CD4-positive, alpha-beta T cell treated with Interleukin-21 for 1 hour (primary cell): ENCODE measurements at regions not wholly inside any gene's neighbourhood (a gene's known extent, or its start where the extent isn't known, plus 50 kb on each side); places are given as distances from the start of the nearest gene placed in this dataset.
"Not testable (repeated sequence)": the region's sequence is repeated elsewhere in the genome, so short reads cannot be mapped to it uniquely, and the experiment has no call there.

ENCODE experiments used
- DNase-seq: peaks from one replicate; pipeline ENCODE4 v3.0.0-alpha.2; 2020

DNA sequence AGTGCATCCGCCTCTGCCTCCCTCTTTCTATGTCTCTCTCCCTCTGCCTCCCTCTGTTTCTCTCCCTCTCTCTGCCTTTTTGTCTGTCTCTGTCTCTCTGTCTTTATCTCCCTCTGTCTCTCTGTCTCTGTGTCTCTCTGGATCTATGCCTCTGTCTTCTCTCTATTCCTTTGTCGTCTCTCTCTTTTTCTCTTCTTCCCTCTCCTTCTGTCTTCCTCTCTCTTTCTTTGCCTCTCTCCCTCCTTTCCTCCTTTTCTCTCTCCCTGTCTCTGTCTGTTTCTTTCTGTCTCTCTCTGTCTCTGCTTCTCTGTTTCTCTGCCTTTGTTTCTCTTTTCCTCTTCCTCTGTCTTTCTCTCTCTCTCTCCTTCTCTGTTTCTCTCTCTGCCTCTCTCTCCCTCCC, 678.8 kb upstream of the NRP1 start:
- no peak for DNase-seq

DNA sequence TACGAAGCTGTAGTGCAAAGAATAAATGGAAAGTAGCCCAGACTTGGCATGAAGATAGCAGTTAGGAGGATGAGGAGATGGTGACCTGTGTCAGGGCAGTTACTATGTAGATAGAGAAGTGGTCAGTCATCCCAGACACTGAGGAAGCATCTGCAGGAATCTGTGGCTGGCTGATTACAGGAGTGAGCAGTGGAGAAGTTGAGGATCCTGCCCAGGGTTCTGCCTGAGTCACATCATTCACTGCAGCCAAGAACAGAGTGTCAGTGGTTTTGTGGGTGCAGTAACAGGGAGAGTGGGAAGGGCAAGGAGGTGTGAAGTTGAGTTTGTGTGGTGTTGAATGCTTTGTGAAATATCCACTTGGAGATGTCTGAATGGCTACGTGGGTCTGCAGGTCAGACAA, 676.4 kb upstream of the NRP1 start:
- no peak for DNase-seq

DNA sequence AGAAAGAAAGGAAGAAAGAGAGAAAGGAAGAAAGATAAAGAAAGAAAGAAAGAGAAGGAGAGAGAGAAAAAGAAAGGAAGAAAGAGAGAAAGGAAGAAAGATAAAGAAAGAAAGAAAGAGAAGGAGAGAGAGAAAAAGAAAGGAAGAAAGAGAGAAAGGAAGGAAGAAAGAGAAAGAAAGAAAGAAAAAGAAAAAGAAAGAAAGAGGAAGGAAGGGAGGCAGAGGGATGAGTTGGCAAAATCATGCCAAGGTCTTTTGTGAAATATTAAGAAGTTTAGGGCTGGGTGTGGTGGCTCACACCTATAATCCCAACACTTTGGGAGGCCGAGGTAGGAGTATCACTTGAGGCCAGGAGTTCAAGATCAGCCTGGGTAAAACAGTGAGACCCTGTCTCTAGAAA, 675.8 kb upstream of the NRP1 start:
- DNase-seq: not testable (repeated sequence)

DNA sequence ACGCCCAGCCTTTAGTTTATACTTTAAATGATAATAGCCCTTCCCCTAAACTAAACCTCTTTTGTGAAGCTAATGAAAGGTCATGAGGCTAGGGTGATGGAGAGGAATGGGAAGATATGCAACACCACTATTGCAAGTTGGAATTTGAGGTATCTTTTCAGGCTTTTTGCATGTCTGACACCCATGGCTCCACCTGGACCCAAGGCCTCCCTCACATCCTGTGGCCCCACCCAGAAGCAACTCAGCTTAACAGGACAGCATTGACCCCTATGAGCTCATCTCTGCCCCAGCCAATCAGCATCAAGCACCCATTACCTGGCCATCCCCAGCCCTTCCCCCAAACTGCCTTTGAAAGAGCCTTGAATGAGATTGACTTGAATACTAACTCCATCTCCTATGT, 674.2 kb upstream of the NRP1 start:
- no peak for DNase-seq

DNA sequence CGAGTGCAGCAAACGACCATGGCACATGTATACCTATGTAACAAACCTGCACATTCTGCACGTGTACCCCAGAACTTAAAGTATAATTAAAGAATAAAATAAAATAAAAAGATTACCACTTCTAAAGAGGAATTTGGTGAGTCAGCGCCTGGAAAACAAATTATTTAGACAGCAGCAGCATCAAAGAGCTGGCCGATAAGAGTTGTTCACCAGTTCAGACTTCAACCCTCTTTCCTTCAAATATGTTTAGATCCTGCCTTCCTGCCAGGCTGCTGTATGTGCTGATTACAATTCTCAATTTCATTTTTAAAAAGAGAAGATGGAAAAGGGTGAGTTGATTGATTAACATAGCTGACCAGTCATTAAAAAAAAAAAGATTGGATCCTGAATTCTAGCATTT, 672.0 kb upstream of the NRP1 start:
- DNase-seq: no peak

DNA sequence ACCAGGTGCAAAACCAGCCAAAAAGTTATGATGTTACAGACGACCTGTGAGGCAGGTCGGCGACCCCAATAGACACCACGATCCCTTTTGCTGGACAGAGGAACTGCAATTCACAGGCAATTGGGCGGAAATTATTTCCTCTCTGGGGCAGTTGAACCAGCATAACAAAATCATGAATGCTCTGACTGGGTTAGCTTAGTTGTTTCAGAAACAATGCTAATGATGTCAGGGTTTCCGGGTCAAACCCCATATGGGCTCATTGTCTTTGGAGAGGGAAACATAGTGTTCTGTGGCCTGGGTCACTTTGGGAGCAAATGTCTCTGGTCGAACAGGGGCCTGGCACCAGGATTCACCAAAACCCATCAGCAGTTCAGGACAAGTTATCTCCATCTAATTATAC, 669.1 kb upstream of the NRP1 start:
- no peak for DNase-seq

DNA sequence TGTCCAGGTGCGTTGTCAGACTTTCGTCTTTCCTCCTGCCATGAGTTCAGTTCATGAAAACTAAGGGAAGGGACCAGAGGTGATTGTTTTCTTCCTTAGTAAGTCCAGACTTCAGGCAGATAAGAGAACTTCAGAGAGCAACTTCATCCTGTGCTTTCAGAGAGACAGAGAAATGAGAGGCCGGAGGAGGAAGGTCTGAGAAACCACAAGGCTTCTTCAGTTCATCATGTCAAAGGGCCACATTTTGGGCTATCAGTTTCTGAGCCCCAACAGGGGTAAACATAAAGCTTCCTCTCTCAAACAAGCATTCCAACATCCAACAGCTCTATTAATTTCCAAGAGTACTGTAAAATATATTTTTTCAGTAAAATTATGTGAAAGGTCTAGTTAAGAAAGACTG, 668.4 kb upstream of the NRP1 start:
- no peak for DNase-seq

DNA sequence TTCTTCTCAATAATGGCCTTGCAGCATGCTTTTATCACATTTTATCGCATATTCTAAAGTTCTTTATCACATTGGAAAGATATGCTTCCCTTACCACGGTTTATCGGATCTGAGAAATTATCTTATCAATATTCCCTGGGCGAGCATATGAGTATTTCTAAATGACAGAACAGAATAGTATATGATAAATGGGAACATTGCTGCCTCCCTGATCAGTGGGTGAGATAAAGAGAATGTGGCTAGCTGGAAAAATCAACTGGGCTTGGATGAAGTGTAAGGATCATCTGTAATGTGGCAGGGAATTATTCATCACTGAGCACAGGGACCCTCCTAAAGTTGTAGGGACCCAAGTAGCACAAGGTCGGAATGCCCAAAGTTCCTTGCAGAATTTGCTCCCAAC, 667.4 kb upstream of the NRP1 start:
- DNase-seq: no peak

DNA sequence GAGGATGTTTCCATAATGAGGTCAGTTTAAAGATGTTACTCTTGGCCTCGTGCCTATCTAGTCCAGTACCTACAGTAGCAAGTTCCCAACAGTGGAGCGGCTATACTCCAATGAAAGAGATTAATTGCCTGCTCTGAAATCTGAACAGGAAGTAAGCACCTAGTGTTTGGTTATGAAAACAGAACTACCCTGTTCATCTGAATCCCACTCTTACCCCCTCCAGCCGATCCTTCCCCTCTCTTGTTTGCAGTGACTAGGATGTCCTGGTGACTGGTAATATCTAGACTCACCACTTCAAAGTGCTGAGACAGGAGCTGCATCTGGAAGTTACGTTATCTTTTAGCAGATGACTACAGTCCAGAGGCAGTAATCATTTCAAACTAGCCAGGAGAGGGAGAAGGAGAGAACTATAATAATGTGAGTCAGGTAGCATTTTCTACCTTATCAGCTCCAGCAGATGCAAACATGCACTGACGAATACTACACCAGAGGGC, 666.7 kb upstream of the NRP1 start:
- DNase-seq: no peak

DNA sequence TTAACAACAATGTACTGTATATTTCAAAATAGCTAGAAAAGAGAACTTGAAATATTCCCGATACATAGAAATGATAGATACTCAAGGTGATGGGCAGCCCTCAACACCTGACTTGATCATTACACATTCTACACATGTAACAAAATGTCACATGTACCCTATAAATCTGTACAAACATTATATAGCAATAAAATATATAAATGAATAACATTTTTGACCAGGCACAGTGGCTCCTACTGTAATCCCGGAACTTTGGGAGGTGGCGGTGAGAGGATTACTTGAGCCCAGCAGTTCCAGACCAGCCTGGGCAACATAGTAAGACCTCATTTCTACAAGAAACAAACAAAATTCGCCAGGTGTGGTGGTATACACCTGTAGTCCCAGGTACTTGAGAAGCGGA, 659.5 kb upstream of the NRP1 start:
- no peak for DNase-seq

DNA sequence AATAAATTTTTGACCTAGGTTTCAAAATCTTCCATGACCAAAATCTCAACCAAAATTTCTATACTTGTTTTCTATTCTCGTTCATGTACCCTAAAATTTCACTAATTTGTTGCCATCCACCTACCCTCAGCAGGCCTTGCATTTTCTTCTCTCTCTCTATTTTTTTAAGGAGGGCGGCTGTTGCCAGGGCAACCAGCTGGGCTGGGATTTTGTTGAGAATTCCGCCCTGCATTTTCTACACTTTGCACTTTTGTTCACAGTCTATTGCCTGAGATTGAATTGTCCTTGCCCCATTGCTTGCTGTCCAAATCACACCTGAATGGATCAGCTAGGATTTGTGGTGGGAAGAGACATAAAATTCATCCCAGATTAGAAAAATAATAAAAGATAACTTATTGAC, 657.5 kb upstream of the NRP1 start:
- no peak for DNase-seq

DNA sequence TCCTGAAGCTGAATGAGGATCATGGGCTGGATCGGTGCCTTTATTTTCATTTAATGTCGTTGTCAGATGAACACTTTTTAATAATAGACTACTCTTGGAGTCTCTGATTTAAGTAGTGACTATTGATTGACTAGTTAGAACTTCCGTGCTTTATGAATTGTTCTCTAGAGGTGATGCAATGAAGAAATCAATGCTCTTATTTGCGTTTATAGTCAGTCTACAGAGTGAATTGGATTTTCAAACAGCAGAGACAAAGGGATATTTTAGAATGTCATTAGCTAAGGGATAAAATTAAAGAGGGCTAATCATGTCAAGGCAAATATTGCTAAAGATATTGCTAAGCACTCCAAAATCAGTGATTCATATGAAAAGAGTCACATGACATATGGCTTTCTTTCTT, 652.0 kb upstream of the NRP1 start:
- no peak for DNase-seq

DNA sequence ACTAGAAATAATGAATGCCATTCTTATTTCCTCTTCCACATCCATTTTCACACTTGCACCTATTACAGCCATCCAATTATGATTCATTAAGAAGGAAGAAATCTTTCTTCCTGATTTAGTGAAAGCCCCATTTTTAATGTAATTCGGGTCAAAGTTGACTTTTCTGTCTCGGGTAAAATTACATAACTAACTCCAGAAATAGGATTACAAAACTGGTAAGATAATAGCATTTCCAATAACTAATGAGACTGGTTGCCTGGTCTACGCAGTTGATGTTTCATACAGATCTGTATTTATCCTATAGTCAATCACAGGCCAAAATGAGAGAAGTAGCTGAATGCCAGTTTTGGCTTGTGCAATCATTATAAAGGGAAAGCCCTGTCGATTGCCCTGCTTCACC, 651.5 kb upstream of the NRP1 start:
- DNase-seq: no peak

DNA sequence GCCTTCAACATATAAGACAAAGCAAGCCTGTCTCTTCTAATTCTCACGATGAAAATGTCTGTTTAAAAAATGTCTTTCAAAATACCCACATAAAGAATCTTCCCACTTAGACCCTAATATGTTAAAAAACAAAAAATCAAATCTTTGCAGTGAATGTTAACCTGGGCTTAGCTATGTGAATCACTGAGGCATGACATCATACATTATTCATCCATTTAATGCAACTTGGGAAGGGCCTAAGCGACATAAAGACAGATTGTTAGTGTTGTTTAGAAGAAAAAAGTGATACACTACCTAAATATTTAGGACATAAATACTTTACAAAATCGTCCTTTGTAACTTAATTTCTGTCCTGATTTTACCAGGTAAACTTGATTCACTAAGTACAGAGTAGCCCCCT, 648.5 kb upstream of the NRP1 start:
- DNase-seq: no peak

DNA sequence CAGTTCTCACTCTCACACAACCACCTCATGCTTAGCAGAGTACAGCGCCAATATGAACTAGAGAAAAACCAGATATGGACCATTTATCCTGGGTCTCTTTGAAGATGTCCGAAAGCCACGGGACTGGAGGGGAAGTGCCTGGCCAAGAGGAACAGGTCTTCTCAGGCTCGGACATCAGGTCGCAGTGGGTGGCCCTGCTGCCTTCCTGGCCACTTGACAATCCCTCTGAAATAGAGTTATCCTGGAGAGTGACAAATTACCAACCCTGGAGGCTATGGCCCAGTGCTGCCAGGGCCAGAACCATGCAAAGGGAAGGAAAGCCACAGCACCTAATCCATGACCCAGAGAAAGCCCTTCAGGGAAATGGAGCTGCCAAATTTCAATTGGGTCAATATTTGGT, 646.8 kb upstream of the NRP1 start:
- DNase-seq: no peak

DNA sequence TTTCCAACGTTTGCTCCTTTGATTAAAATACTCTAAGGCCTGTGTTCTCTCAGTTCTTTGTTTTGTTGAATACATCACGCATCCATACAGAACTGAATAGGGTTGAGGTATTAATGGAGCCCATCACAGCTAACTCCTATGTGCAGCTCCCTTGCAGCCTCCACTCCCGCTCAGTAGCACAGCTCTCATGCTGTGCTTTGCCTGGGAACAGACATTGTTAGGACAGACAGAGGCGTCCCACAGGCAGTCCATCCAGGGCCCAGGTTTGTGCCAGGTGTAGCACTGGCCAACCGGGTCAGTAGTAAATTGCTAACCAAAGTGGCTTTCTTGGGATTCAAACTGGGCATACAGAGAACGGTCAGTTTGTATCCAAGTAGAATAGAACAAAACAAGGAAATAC, 644.7 kb upstream of the NRP1 start:
- no peak for DNase-seq

DNA sequence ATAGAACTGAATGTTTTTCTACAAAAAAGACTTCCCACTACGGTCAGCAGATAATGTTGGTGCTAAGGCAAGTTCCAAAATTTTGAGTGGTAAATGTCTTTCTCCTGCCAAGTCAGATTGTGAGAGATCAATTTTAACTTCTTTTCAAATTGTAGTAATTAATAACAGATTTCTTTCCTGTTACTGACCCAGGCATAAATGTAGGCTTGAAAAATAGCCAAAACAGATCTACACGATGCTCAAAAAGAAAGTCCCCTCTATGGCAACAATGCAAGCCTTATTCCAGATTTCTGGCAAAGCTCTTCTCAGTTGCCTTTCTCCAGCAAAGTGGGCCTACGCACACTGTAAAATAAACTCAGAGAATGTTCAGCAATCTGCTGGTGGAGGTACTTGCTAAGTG, 641.0 kb upstream of the NRP1 start:
- DNase-seq: no peak

DNA sequence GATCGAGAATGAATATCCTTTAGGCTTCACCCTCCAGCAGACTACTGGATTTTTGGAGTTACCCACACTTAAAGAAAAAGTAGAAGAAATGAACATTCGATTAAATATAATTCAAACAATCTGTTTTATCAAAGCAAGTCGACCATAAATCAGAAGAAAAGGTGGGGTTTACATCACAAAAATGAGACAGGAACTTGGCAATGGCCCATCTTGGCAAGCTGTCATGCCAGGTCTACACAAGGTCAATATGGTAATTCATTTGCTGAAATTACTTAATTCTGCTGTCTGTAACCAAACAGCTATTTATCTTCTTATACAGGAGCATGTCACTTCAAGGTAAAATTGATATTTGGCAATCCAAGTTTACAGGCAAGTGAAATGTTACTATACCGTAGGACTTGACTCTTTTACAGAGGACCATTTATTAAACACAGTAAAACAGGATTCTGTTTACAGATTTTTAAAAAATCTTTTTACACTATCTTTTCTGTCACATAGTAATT, 640.6 kb upstream of the NRP1 start:
- DNase-seq: no peak

DNA sequence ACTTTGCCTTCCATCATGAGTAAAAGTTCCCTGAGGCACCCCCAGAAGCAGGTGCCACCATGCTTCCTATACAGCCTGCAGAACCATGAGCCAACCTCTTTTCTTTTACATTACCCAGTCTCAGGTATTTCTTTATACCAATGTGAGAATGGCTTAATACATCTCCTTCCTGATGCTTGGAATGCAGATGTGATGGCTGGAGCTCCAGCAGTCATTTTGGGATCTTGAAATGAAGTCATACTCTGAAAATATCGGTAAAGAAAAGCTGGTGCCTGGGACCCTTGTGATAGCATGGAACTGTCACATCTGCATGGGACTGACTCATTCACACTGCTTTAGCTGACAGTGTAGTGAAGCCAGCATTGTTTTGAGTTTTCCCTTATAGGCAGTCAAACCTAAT, 634.5 kb upstream of the NRP1 start:
- no peak for DNase-seq

DNA sequence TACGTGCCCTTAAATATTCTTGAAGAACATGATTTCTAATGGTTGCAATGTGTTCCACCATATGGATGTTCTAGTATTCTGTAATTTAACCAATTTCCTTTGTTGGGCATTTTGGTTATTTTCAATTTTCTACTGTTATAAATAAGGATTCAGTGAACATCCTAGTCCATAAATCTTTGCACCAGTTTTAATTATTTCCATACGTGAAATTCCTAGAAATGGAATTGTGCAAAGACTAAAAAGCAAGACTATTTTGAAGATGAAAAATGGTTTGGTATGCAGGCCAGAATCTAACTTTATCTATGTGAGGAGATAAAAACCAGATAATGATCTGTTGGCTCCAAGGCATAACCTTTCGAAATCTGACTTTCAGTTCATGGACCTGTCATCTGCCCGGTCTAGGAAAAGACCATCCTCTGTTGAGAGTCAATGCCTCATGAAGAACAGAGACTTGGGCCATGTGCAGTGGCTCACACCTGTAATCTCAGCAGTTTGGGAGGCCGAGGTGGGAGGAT, 633.2 kb upstream of the NRP1 start:
- no peak for DNase-seq

DNA sequence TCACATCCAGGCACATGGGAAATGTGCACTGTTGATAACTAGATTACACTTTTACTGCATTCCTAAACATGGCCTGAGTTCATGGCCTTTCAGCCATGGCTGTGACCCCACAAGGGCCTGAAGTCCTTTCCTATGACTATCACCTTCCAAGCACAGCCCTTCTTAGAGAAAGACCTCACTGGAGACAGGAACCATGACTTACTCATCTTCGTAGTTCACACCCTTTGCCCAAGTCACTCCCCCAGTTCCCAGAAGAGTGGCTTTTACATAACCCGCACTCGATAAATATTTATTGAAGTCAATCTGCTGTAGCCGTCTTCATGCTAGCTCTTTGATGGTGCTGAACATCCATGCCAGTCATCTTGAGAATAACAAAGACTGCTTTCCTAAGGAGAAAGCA, 632.5 kb upstream of the NRP1 start:
- DNase-seq: no peak

DNA sequence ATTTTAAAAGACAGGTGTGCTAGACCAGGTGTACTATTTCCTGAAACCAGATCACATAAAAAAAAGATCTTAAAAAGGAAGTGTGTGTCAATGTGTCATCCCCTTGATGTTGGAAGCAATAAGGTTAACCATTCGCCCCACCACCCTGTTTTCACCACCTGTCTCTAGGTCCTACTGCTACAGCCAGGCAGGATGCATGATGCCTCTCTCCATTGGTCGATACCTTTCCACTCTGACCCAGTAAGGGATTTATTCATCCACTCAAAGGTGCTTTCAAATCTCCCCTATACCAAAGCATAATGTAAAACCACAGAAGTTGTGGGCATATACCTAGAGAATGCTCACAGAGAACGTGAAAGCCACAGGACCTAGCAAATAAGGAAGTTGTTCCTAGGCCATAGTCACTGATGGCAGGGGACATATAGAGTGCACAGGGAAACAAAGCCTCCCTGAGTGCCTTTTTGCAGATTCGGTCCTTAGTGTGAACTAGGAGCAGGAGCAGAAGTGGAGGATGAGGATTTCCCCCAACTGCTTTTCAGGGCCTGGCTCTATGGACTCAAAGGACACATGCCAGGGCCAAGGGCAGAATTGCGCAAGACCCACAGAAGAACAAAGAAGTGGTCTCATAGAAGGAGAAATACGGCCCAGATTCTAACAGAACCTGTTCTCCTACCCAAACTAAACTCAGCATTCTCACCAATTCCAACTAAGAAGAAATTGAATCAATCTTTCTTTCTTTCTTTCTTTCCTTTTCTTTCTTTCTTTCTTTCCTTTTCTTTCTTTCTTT, 631.5 kb upstream of the NRP1 start:
- no peak for DNase-seq

DNA sequence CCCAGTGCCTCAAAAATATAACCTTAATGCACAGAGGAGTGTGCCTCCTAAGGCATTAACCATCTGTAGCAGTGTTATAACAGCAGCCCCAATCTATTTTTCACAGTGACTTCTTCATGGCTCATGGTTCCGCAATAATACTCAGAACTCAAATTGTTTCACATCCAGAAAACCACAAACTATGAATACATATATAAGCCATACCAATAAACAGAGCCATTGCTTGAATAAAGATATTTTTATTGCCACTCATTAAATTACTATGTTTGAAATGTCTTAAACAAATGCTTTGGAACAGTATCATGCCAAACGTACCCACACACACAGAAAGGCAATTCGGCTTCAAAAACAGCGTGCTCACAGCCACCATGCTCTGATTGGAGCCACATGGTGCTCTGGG, 629.3 kb upstream of the NRP1 start:
- no peak for DNase-seq

DNA sequence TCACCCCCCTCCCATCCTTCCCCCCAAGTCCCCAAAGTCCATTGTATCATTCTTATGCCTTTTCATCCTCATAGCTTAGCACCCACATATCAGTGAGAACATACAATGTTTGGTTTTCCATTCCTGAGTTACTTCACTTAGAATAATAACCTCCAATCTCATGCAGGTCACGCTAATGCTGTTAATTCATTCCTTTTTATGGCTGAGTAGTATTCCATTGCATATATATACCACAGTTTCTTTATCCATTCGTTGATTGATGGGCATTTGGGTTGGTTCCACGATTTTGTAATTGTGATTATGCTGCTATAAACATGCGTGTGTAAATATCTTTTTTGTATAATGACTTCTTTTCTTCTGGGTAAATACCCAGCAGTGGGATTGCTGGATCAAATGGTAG, 621.9 kb upstream of the NRP1 start:
- not testable (repeated sequence) for DNase-seq

DNA sequence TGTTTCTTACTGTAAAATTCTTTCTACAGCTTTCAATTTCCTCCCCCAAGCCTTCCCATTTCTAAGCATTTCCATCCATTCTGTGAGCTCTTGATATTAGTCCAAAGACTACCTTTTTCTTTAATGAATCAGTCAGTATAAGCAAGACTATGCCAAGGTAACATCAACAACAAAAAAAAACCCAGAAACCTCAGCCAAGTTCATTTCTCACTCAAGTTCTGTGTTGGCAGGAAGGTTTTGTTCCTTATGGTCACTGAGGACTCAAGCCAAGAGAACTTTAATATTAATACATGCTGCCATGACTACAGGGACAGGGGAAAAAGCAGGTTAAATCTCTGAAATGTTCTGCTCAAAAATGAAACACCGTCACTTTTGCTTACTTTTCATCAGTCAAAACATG, 621.2 kb upstream of the NRP1 start:
- no peak for DNase-seq
